HCT116 (cell line): ENCODE measurements at regions not wholly inside any gene's neighbourhood (a gene's known extent, or its start where the extent isn't known, plus 50 kb on each side); places are given as distances from the start of the nearest gene placed in this dataset.

Source experiments
- ATAC-seq: fragments of 200-7000 bp; cut with Tn5 transposase; 2 replicates; pipeline ENCODE4 v1.9.1; 2020; ENCODE audit warnings: mild to moderate bottlenecking, moderate library complexity
- BruUV-seq: library from RNA; stranded (reverse); fragments of 400-500 nt; replicated peaks from 2 replicates; lab custom pipeline; 2021; lab: Mats Ljungman, UMichigan
- CTCF ChIA-PET: fragments of 300-600 bp; sonication (Branson Sonifier 250); formaldehyde crosslinking; loops from one replicate; lab custom pipeline; 2021; ENCODE audit warnings: antibody characterized with exemption; lab: Charles Lee
- POLR2A ChIA-PET: fragments of 300-600, 350-600 bp; sonication (Branson Sonifier 250); formaldehyde crosslinking; loops from one replicate; lab custom pipeline; 2021; ENCODE audit warnings: antibody characterized with exemption; lab: Charles Lee
- RAD21 ChIA-PET, 2 experiments: fragments of 300-600 bp; sonication (Branson Sonifier 250); formaldehyde crosslinking; loops; one replicate each; lab custom pipeline; 2023; ENCODE audit warnings: low total read pairs in 2 of 2; ENCODE audit not compliant: uncharacterized antibody in 2 of 2, unreplicated experiment in 2 of 2, low non-redundant PET in 1 of 2; lab: Charles Lee
- DNase-seq: peaks from one replicate; pipeline ENCODE4 v3.0.0-alpha.2; 2010; ENCODE audit warnings: low read depth, low spot score
- H2AFZ ChIP-seq: fragments of 200-600 bp; shearing (Covaris generic), sonication (generic); 2 replicates; pipeline ENCODE4 v1.6.1; 2017; ENCODE audit warnings: low read depth, mixed run types, mixed read lengths, antibody characterized with exemption, low read length; ENCODE audit not compliant: poor library complexity, severe bottlenecking
- H3K27ac ChIP-seq: 2 replicates; pipeline ENCODE4 v1.5.1; 2012; ENCODE audit warnings: low read depth, low read length
- H3K27me3 ChIP-seq: fragments of 200-600 bp; sonication (generic); 2 replicates; pipeline ENCODE4 v1.6.1; 2016; ENCODE audit warnings: mixed run types, low read length, mixed read lengths; ENCODE audit not compliant: insufficient read depth
- H3K36me3 ChIP-seq, 2 experiments: fragments of 200-500 bp in 1 of 2; fragments of 200-600 bp in 1 of 2; sonication (Bioruptor generic) in 1 of 2; sonication (generic) in 1 of 2; 2 replicates each; pipeline versions ENCODE4 v1.5.1 to v1.6.1; 2014 to 2016; ENCODE audit warnings: low read length in 2 of 2, inconsistent platforms in 1 of 2, mixed read lengths in 1 of 2, mixed run types in 1 of 2; ENCODE audit not compliant: insufficient read depth in 2 of 2, control insufficient read depth in 1 of 2
- H3K4me1 ChIP-seq, 2 experiments: fragments of 200-600 bp in 1 of 2; sonication (generic) in 1 of 2; 2 replicates each; pipeline versions ENCODE4 v1.5.1 to v1.6.1; 2012 to 2017; ENCODE audit warnings: low read length in 2 of 2, inconsistent platforms in 1 of 2, mild to moderate bottlenecking in 1 of 2, mixed read lengths in 1 of 2, mixed run types in 1 of 2, moderate library complexity in 1 of 2; ENCODE audit not compliant: insufficient read depth in 2 of 2, control insufficient read depth in 1 of 2
- H3K4me2 ChIP-seq: fragments of 200-600 bp; sonication (generic); 2 replicates; pipeline ENCODE4 v1.6.1; 2017; ENCODE audit warnings: mixed run types, low read length, mixed read lengths
- H3K4me3 ChIP-seq, 2 experiments: fragments of 200-600 bp in 1 of 2; sonication (generic) in 1 of 2; replicated peaks in 1 of 2; 2 replicates each; pipeline ENCODE4 v1.5.1; 2011 to 2016; ENCODE audit warnings: low read length in 2 of 2, control low read depth in 1 of 2, low read depth in 1 of 2, mild to moderate bottlenecking in 1 of 2, mixed read lengths in 1 of 2, mixed run types in 1 of 2
- H3K79me2 ChIP-seq: fragments of 200-600 bp; sonication (generic); 2 replicates; pipeline ENCODE4 v1.6.1; 2017; ENCODE audit warnings: mild to moderate bottlenecking, mixed run types, low read length, moderate library complexity, mixed read lengths; ENCODE audit not compliant: insufficient read depth
- H3K9ac ChIP-seq: fragments of 200-600 bp; sonication (generic); 2 replicates; pipeline ENCODE4 v1.6.1; 2016; ENCODE audit warnings: low read length, mixed read lengths
- H3K9me2 ChIP-seq: fragments of 200-600 bp; sonication (generic), shearing (Covaris generic); 2 replicates; pipeline ENCODE4 v1.6.1; 2017; ENCODE audit warnings: mixed run types, mild to moderate bottlenecking, moderate library complexity; ENCODE audit not compliant: insufficient read depth
- H3K9me3 ChIP-seq, 2 experiments: fragments of 200-500 bp in 1 of 2; fragments of 200-600 bp in 1 of 2; sonication (Bioruptor generic) in 1 of 2; sonication (generic) in 1 of 2; 2 replicates each; pipeline ENCODE4 v1.6.1; 2014 to 2017; ENCODE audit warnings: low read length in 2 of 2, mixed read lengths in 2 of 2, inconsistent platforms in 1 of 2, low read depth in 1 of 2, mild to moderate bottlenecking in 1 of 2, mixed run types in 1 of 2, moderate library complexity in 1 of 2; ENCODE audit not compliant: control insufficient read depth in 1 of 2, insufficient read depth in 1 of 2
- H4K20me1 ChIP-seq: fragments of 200-600 bp; sonication (generic), shearing (Covaris generic); 2 replicates; pipeline ENCODE4 v1.6.1; 2017; ENCODE audit warnings: mixed run types, mild to moderate bottlenecking, moderate library complexity; ENCODE audit not compliant: insufficient read depth
- CBX3 ChIP-seq: IDR thresholded peaks from 2 replicates; pipeline ENCODE4 v1.6.1; 2012; ENCODE audit warnings: low read depth
- CEBPB ChIP-seq: IDR thresholded peaks from 2 replicates; pipeline ENCODE4 v1.6.1; 2012; ENCODE audit warnings: low read depth
- FOSL1 ChIP-seq: IDR thresholded peaks from 2 replicates; pipeline ENCODE4 v1.6.1; 2012; ENCODE audit warnings: low read depth
- POLR2A ChIP-seq: IDR thresholded peaks from 2 replicates; pipeline ENCODE4 v1.7.0; 2011; ENCODE audit warnings: borderline replicate concordance; ENCODE audit not compliant: insufficient read depth, insufficient read length; ENCODE audit errors: extremely low read depth
- RAD21 ChIP-seq: IDR thresholded peaks from 2 replicates; pipeline ENCODE4 v1.6.1; 2012; ENCODE audit warnings: low read depth, mild to moderate bottlenecking
- SIN3A ChIP-seq: IDR thresholded peaks from 2 replicates; pipeline ENCODE4 v1.6.1; 2012; ENCODE audit warnings: low read depth
- SP1 ChIP-seq: IDR thresholded peaks from 2 replicates; pipeline ENCODE4 v1.6.1; 2012; ENCODE audit warnings: low read depth
- SRF ChIP-seq: IDR thresholded peaks from 2 replicates; pipeline ENCODE4 v1.6.1; 2012; ENCODE audit warnings: low read depth
- TCF7L2 ChIP-seq: IDR thresholded peaks from 2 replicates; pipeline ENCODE4 v1.7.0; 2011; ENCODE audit warnings: borderline replicate concordance, inconsistent platforms; ENCODE audit not compliant: insufficient read depth, insufficient read length; ENCODE audit errors: extremely low read depth
- intact Hi-C: fragments of 100-400 bp; cut with micrococcal nuclease; formaldehyde crosslinking; loops from 2 replicates; pipeline ENCODE4 v1.10.0; 2022
- TF ChIP-seq, protein P1 (sequence below), 3 experiments: fragments of 200-600 bp in 1 of 3; sonication (generic) in 1 of 3; IDR thresholded peaks in 2 of 3; conservative IDR thresholded peaks in 1 of 3; 2 replicates each; pipeline ENCODE4 v1.5.1; 2012 to 2017; ENCODE audit warnings: low read depth in 2 of 3, low read length in 2 of 3, antibody characterized with exemption in 1 of 3, borderline replicate concordance in 1 of 3, control low read depth in 1 of 3, mild to moderate bottlenecking in 1 of 3, mixed read lengths in 1 of 3, mixed run types in 1 of 3, moderate library complexity in 1 of 3; ENCODE audit not compliant: insufficient read depth in 1 of 3

DNA sequence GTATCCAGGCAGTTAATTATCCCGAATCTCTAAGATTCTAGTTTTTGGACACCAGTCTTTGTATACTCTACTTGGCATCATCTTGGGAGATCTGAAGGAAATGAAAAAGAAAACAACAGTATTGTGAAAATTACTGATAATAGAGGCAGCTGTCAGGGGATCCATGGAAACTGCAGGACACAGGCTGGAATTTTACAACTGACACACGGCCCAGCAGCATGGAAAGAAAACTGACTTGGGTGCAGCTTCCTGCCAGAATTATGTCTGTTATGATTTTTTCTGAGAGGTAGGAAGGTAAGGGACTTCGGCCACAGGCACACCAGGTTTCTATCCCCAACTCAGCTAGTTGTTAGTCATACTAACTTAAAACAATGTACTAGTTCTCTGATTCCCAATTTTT is 57.7 kb upstream of the ERBB4 start:
- Histone ChIP-seq H3K27ac (no peak overlapping the region), H3K27me3 (no peaks in the 10 kb centered on the region), H3K4me1 (no peaks in the 10 kb centered on the region), H3K9me3 (no peaks in the 10 kb centered on the region), H4K20me1 (no peaks in the 10 kb centered on the region), H3K4me3 (no peak overlapping the region), H2AFZ (no peak overlapping the region), H3K4me2 (no peak overlapping the region), H3K79me2 (no peaks in the 10 kb centered on the region), H3K9me2 (no peaks in the 10 kb centered on the region), H3K36me3 (no peaks in the 10 kb centered on the region), H3K9ac (no peak overlapping the region)
- POLR2A ChIA-PET = no interaction called here
- intact Hi-C loops = loop anchor here (10.0 kb wide), 1 partner anchor 299 kb away; no protein-coding TSS in a partner anchor
- RAD21 ChIA-PET = no interaction called here
- no peak for TF ChIP-seq CBX3
- no peak for TF ChIP-seq SIN3A
- no peak for TF ChIP-seq CEBPB
- TF ChIP-seq SP1 = no peak
- TF ChIP-seq SRF = no peak
- no peak for TF ChIP-seq POLR2A
- no peak for TF ChIP-seq FOSL1
- TF ChIP-seq, protein P1, sequence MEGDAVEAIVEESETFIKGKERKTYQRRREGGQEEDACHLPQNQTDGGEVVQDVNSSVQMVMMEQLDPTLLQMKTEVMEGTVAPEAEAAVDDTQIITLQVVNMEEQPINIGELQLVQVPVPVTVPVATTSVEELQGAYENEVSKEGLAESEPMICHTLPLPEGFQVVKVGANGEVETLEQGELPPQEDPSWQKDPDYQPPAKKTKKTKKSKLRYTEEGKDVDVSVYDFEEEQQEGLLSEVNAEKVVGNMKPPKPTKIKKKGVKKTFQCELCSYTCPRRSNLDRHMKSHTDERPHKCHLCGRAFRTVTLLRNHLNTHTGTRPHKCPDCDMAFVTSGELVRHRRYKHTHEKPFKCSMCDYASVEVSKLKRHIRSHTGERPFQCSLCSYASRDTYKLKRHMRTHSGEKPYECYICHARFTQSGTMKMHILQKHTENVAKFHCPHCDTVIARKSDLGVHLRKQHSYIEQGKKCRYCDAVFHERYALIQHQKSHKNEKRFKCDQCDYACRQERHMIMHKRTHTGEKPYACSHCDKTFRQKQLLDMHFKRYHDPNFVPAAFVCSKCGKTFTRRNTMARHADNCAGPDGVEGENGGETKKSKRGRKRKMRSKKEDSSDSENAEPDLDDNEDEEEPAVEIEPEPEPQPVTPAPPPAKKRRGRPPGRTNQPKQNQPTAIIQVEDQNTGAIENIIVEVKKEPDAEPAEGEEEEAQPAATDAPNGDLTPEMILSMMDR (IDR thresholded peaks at IDR 0.05 in 2 of 3, conservative IDR thresholded peaks at IDR 0.05 in 1 of 3; ENCODE audit: borderline replicate concordance in 1 of 3, insufficient read depth in 1 of 3, low read depth in 2 of 3, low read length in 2 of 3) = no peak
- no peak for TF ChIP-seq RAD21
- no TSS peak for BruUV-seq
- CTCF ChIA-PET = no interaction called here
- no peak for ATAC-seq
- DNase-seq = no peak

DNA sequence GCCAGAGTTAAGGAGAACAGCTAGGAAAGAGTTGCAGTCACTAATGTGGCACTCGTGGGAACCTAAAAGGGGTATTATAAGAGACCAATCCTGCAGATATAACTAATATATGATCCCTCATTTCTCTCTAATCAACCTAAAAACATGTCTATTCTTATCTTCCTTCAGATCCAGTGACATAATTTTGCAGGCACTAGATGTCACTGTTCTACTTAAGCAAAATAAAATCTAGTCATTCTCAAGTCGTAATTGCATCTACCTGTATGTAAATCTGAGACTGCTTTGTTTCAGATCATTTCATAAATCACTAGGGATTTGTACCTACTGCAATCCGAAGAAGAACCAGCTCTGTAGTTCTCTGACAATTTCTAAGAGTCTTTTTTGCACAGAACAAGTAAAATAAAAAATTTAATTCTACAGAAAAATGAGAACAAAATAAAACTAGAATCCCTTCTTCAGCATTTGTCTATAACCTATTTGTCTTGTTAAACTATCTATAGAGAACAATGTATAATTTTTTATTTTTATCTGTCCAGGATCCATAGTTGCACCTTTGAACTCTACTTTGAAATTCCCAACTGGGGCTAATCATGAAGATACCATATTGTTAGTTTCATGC is 56.5 kb upstream of the ERBB4 start:
- Histone ChIP-seq H3K4me3 (no peak overlapping the region), H3K79me2 (no peaks in the 10 kb centered on the region), H3K9me2 (no peaks in the 10 kb centered on the region), H3K27me3 (no peaks in the 10 kb centered on the region), H3K9me3 (no peaks in the 10 kb centered on the region), H4K20me1 (no peaks in the 10 kb centered on the region), H3K27ac (no peak overlapping the region), H2AFZ (peak overlapping the region; percentile 74), H3K36me3 (no peaks in the 10 kb centered on the region), H3K4me2 (no peak overlapping the region), H3K9ac (no peak overlapping the region), H3K4me1 (no peaks in the 10 kb centered on the region)
- BruUV-seq = no TSS peak
- intact Hi-C loops = loop anchor here (1.0 to 10.0 kb wide), 3 partner anchors 91 to 558 kb away; no protein-coding TSS in a partner anchor
- TF ChIP-seq SP1 = no peak
- no peak for TF ChIP-seq FOSL1
- TF ChIP-seq RAD21 = peak; percentile 64
- TF ChIP-seq, protein P1 (IDR thresholded peaks at IDR 0.05 in 2 of 3, conservative IDR thresholded peaks at IDR 0.05 in 1 of 3; ENCODE audit: borderline replicate concordance in 1 of 3, insufficient read depth in 1 of 3, low read depth in 2 of 3, low read length in 2 of 3) = peak; percentile 27 to 58 (median 36); a peak in 4 of 6 replicates
- no peak for TF ChIP-seq TCF7L2
- DNase-seq = peak; percentile 32
- POLR2A ChIA-PET = no interaction called here
- RAD21 ChIA-PET = no interaction called here
- ATAC-seq = peak; percentile 78
- CTCF ChIA-PET = no interaction called here
